ENCODE measurements at regions not wholly inside any gene's neighbourhood (a gene's known extent, or its start where the extent isn't known, plus 50 kb on each side); places are given as distances from the start of the nearest gene placed in this dataset.

GRCh38 chr4:10371121-10371520, 86.1 kb downstream of the ZNF518B start:
- TF ChIP-seq CTCF (IDR thresholded peaks at IDR 0.05) (no peak), POLR2AphosphoS5 (IDR thresholded peaks at IDR 0.05) (no peak), POLR2A (IDR thresholded peaks at IDR 0.05) (no peak)
